ENCODE measurements at regions not wholly inside any gene's neighbourhood (a gene's known extent, or its start where the extent isn't known, plus 50 kb on each side); places are given as distances from the start of the nearest gene placed in this dataset.

DNA sequence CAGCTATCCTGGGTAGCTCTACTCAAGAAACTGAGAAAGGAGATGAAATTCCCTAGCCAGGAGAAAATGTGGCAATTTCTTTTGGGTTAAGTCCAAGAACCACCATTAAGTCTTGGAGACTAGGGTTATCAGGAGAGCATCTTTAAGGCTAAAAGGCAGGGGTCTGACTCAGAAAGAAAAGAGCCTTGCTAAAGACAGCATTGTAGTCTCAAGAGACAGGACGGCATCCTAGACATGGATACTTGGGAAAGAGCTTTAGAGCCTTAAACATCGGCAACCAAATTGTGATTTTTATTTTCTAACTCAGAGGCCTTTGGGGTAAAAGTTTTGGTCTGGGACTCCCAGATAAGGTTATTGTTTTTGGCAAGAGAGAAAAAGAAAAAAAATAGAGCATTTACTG lies 83.1 kb downstream of the FAS start:
- peaks cover 8% of the 10 kb centered on the region for H3K4me1 Mint-ChIP-seq
- peaks cover 22% of the 10 kb centered on the region for H3K27me3 Mint-ChIP-seq (ENCODE audit: low read depth)
- TF ChIP-seq, protein P1, sequence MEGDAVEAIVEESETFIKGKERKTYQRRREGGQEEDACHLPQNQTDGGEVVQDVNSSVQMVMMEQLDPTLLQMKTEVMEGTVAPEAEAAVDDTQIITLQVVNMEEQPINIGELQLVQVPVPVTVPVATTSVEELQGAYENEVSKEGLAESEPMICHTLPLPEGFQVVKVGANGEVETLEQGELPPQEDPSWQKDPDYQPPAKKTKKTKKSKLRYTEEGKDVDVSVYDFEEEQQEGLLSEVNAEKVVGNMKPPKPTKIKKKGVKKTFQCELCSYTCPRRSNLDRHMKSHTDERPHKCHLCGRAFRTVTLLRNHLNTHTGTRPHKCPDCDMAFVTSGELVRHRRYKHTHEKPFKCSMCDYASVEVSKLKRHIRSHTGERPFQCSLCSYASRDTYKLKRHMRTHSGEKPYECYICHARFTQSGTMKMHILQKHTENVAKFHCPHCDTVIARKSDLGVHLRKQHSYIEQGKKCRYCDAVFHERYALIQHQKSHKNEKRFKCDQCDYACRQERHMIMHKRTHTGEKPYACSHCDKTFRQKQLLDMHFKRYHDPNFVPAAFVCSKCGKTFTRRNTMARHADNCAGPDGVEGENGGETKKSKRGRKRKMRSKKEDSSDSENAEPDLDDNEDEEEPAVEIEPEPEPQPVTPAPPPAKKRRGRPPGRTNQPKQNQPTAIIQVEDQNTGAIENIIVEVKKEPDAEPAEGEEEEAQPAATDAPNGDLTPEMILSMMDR (IDR thresholded peaks at IDR 0.05; ENCODE audit: unreplicated experiment) = no peak
- H3K9me3 Mint-ChIP-seq = no peaks in the 10 kb centered on the region
- H3K36me3 Mint-ChIP-seq = no peaks in the 10 kb centered on the region
- no peak for DNase-seq (ENCODE audit: low spot score in 2 of 2, unreplicated experiment in 2 of 2)
- H3K27ac Mint-ChIP-seq = no peak overlapping the region
- H3K4me3 Mint-ChIP-seq = no peak overlapping the region

DNA sequence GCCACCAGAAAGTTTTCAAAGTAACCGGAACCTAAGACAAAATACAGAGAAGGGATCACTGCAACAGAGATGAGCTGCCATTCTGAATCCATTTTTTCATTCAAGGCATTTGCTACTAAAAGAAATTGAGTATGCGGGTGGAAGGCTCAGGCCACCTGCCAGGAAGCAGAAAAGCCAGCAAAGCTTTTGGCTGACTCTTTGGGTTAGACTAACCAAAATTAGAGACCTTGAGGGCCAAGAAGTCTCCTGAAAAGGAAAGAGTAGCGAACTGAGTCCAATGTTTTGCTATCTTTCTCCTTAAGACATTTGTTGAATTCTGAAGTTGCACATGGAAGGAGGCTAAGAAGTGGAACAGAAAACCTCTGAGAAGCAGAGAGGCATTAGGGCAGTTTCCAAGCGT lies 79.0 kb downstream of the FAS start:
- Mint-ChIP-seq H3K36me3 (no peaks in the 10 kb centered on the region), H3K4me3 (no peak overlapping the region), H3K4me1 (peaks cover 4% of the 10 kb centered on the region), H3K27me3 (ENCODE audit: low read depth) (peaks cover 42% of the 10 kb centered on the region), H3K9me3 (no peaks in the 10 kb centered on the region), H3K27ac (no peak overlapping the region)
- no peak for DNase-seq (ENCODE audit: low spot score in 2 of 2, unreplicated experiment in 2 of 2)
- TF ChIP-seq, protein P1 (IDR thresholded peaks at IDR 0.05; ENCODE audit: unreplicated experiment) = no peak
